Chondrocyte (in vitro differentiated cells): ENCODE measurements at regions not wholly inside any gene's neighbourhood (a gene's known extent, or its start where the extent isn't known, plus 50 kb on each side); places are given as distances from the start of the nearest gene placed in this dataset.

Source experiments
- DNase-seq: peaks from one replicate; pipeline ENCODE4 v3.0.0; 2021; ENCODE audit warnings: mixed read lengths, low spot score
- H3K27ac Mint-ChIP-seq: one replicate; pipeline ENCODE4 v1.8.0; 2021; ENCODE audit warnings: mild to moderate bottlenecking, moderate library complexity, mixed read lengths; ENCODE audit not compliant: unreplicated experiment
- H3K27me3 Mint-ChIP-seq: 2 replicates; pipeline ENCODE4 v1.8.0; 2021; ENCODE audit warnings: low read depth, mixed read lengths
- H3K36me3 Mint-ChIP-seq: 2 replicates; pipeline ENCODE4 v1.8.0; 2021; ENCODE audit warnings: low read depth, mixed read lengths
- H3K4me1 Mint-ChIP-seq: 2 replicates; pipeline ENCODE4 v1.8.0; 2021; ENCODE audit warnings: low read depth, mild to moderate bottlenecking, mixed read lengths
- H3K4me3 Mint-ChIP-seq: one replicate; pipeline ENCODE4 v1.8.0; 2021; ENCODE audit warnings: mild to moderate bottlenecking, moderate library complexity, mixed read lengths; ENCODE audit not compliant: unreplicated experiment
- H3K9me3 Mint-ChIP-seq: 2 replicates; pipeline ENCODE4 v1.8.0; 2021; ENCODE audit warnings: low read depth, mixed read lengths
- CTCF ChIP-seq: fragments of 200-600 bp; sonication (generic); IDR thresholded peaks from 2 replicates; pipeline ENCODE4 v1.5.0; 2021; ENCODE audit warnings: antibody characterized with exemption, mild to moderate bottlenecking, moderate library complexity

- Mint-ChIP-seq H3K27ac (no peak overlapping the region), H3K27me3 (no peaks in the 10 kb centered on the region), H3K9me3 (no peaks in the 10 kb centered on the region), H3K4me1 (peaks cover 11% of the 10 kb centered on the region), H3K4me3 (no peak overlapping the region), H3K36me3 (peaks cover 7% of the 10 kb centered on the region)
- TF ChIP-seq CTCF: no peak
- no peak for DNase-seq
These were observed 457.6 kb downstream of the UTRN start for GRCh38 chr6:144742779-144743178.

- H3K9me3 Mint-ChIP-seq: no peaks in the 10 kb centered on the region
- DNase-seq: no peak
- peaks cover 9% of the 10 kb centered on the region for H3K36me3 Mint-ChIP-seq
- H3K4me3 Mint-ChIP-seq: no peak overlapping the region
- no peak overlapping the region for H3K27ac Mint-ChIP-seq
- H3K4me1 Mint-ChIP-seq: peaks cover 11% of the 10 kb centered on the region
- H3K27me3 Mint-ChIP-seq: no peaks in the 10 kb centered on the region
- TF ChIP-seq CTCF: no peak
These were observed 459.6 kb downstream of the UTRN start for GRCh38 chr6:144744720-144745119.

GRCh38 chr6:144745439-144745838 lies 460.3 kb downstream of the UTRN start:
- no peaks in the 10 kb centered on the region for H3K27me3 Mint-ChIP-seq
- no peak overlapping the region for H3K4me3 Mint-ChIP-seq
- DNase-seq: no peak
- H3K4me1 Mint-ChIP-seq: peaks cover 11% of the 10 kb centered on the region
- no peaks in the 10 kb centered on the region for H3K9me3 Mint-ChIP-seq
- peaks cover 12% of the 10 kb centered on the region for H3K36me3 Mint-ChIP-seq
- TF ChIP-seq CTCF: no peak
- no peak overlapping the region for H3K27ac Mint-ChIP-seq

GRCh38 chr6:144746902-144747469 lies 461.9 kb downstream of the UTRN start:
- no peak for TF ChIP-seq CTCF
- no peak for DNase-seq
- Mint-ChIP-seq H3K9me3 (no peaks in the 10 kb centered on the region), H3K27me3 (no peaks in the 10 kb centered on the region), H3K36me3 (peaks cover 11% of the 10 kb centered on the region), H3K4me1 (peaks cover 11% of the 10 kb centered on the region), H3K4me3 (no peak overlapping the region), H3K27ac (no peak overlapping the region)

GRCh38 chr6:144749263-144749662 lies 464.1 kb downstream of the UTRN start:
- H3K4me3 Mint-ChIP-seq: no peak overlapping the region
- peaks cover 14% of the 10 kb centered on the region for H3K36me3 Mint-ChIP-seq
- H3K27me3 Mint-ChIP-seq: no peaks in the 10 kb centered on the region
- H3K9me3 Mint-ChIP-seq: no peaks in the 10 kb centered on the region
- peaks cover 11% of the 10 kb centered on the region for H3K4me1 Mint-ChIP-seq
- DNase-seq: no peak
- TF ChIP-seq CTCF: no peak
- no peak overlapping the region for H3K27ac Mint-ChIP-seq
